HG03045 (cell line): ENCODE measurements at regions not wholly inside any gene's neighbourhood (a gene's known extent, or its start where the extent isn't known, plus 50 kb on each side); places are given as distances from the start of the nearest gene placed in this dataset.
"Not testable (repeated sequence)": the region's sequence is repeated elsewhere in the genome, so short reads cannot be mapped to it uniquely, and the experiment has no call there.

Source experiments
- ATAC-seq: cut with Tn5 transposase; IDR thresholded peaks from one replicate; pipeline ENCODE4 v1.9.1; 2021; ENCODE audit warnings: mild to moderate bottlenecking, moderate library complexity; ENCODE audit not compliant: unreplicated experiment

DNA sequence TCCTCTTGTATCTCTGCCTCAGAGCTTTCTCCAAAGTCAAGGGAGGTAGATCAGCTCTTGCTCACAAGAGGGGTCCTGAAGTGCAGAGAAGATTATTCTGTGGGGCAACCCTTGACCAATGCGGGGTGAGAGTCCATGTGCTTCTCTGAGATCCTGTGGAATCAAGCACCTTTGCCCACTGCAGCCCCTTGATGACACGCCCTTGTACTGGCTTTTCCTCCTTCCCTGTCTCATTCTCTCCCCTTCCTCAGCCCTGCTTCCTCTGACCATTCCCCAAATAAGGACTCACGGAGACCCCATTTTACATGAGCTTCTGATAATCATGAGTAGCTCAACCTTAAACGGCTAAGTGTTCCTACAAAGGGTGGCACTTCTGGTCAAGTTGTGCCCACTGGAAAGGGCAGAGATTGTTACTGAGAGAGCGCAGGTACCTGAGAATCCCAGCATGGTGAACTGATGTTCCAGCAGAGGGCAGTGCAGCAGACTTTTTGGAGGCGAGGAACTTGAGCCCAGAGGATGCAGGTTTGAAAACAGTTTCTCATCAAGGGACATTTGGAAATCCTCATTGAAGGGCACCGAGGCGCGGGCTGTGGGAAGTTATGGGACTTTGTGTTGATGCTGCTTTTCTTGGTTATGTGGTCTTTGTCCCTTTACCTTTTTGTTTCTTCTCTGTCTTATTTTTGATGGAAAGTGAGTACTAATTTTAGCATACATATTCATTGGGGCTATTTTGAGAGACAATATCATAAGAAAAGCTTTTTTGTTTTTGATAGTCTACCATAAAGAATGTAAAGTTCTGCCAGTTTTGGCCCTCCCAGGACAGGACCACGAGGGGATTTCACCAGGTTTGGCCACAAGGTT is 201.3 kb downstream of the RBM46 start:
- peak; percentile 63 for ATAC-seq

DNA sequence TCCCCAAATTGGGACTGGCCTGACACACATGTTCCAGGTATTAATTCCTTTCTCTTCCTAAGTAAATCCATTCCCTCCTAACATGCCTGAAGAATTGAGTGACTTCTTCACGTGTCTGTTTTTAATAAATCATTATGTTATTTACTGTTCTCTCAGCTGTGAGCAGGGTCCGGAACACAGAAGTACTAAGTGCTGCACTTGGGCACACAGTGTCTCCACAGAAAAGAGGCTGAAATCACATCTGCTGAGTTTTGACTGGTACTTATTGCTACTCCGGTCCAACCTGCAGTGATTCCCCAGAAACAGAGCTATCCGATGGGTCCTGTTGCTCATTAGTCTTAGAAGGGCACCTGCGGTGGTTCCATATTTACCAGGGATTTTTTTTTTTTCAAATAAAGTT is 202.6 kb downstream of the RBM46 start:
- no peak for ATAC-seq

GRCh38 chr4:154984148-154984547 is 203.1 kb downstream of the RBM46 start:
- peak; percentile 89 for ATAC-seq

GRCh38 chr4:154984616-154985015 is 203.5 kb downstream of the RBM46 start:
- no peak for ATAC-seq

DNA sequence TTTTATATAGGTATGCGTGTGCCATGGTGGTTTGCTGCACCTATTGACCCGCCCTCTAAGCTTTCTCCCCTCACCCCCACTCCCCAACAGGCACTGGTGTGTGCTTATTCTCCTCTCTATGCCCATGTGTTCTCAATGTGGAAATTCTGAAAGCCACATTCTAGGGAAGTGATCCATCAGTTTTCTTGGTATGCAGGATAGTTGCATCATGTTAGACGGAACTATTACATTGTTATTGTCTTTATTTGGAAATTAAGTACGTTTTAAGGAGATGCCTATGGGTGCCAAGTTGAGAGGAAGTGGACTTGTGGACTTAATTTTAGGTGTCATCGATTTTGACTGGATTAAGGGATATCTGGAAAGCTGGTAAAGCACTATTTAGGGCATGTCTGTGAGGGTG is 204.6 kb downstream of the RBM46 start:
- no peak for ATAC-seq

DNA sequence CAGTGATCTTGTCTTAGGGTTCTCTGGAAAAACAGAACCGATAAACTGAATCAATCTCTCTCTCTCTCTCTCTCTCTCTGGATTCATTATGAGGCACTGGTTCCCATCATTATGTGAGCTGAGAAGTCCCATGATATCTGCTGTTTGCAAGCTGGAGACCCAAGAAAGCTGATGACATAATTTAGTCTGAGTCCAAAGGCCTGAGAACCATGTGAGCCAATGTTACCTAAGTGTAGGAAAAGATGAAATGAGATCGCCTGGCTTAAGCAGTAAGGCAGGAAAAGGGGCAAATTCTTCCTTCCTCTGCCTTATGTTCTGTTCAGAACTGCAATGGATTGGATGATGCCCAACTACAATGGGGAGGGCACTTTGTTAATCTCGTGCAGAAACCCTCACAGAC is 207.4 kb downstream of the RBM46 start:
- no peak for ATAC-seq

- no peak for ATAC-seq
Measured at GRCh38 chr4:154989511-154989910, 208.4 kb downstream of the RBM46 start.

- ATAC-seq: not testable (repeated sequence)
Measured at GRCh38 chr4:154997866-154998265, 210.6 kb upstream of the NPY2R start.

DNA sequence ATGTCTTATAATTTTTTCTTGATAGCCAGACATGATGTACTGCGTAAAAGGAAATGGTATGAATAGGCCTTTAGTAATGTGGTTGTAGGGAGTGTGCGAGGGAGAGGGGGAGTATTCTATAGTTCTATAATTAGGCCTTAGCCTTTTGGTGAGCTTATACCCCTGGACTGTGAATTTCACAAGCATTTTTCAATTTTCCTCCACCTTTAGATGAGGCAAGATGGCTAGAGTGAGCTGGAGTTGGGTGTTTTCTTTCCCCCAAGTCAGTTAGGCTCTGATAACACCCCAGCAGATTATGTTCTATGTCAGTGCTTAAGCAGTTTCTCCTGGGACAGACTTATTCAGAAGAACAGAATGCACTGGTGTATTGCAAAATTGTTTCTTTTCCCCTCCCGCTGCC is 210.2 kb upstream of the NPY2R start:
- ATAC-seq: no peak

- ATAC-seq: no peak
Measured at GRCh38 chr4:154998773-154999172, 209.7 kb upstream of the NPY2R start.

DNA sequence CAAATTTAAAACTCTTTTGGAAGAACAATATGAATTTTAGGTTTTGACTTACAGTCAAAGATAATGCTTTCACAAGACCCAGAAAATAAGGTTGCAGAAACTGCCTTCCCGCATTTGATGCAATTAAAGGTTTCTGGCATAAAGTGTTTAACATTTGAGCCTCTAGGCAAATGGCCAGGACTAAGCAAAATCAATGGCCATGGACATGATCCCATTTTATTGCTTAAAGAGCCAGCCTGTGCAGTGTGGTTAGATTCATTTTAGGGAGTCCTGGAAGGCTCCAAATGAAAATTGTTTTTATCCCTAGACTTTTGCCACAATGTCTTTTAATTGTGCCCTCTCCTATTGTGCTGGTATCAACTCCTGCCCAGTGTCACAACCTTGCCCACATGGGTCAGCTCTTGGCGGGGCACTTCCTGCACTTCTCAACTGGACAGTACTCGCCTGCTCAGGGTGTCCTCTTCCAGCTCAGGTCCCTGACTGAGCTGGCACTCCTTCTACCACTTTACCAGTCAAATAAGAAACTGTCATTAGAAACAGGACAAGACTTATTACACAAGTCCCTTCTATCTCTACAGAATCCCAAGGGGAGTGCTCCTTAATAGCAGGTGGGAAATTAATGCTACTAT is 208.4 kb upstream of the NPY2R start:
- ATAC-seq: no peak

GRCh38 chr4:155001251-155001650 is 207.2 kb upstream of the NPY2R start:
- ATAC-seq: no peak

GRCh38 chr4:155005395-155006090 is 202.9 kb upstream of the NPY2R start:
- ATAC-seq: no peak

- no peak for ATAC-seq
Measured at GRCh38 chr4:155007660-155008176, 200.7 kb upstream of the NPY2R start.

DNA sequence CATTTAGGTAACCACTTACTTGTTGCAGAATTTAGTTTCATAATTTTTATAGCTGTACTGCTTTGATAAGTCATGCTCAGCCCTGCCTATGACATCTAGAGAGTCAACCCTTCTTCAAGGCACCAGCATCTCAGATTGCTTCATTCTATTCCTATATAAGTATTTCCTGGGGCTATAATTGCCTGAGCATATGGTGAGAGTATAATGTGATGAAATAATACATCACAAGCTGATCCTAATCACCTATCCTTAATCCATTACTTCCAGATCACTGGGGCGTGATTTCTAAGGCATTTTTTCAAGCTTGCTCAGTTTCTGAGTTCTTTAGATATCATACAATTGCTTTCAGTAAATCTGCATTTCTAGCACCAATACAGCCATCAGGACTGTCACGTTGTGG is 200.0 kb upstream of the NPY2R start:
- no peak for ATAC-seq

- no peak for ATAC-seq
Measured at GRCh38 chr4:155009288-155009687, 199.1 kb upstream of the NPY2R start.

DNA sequence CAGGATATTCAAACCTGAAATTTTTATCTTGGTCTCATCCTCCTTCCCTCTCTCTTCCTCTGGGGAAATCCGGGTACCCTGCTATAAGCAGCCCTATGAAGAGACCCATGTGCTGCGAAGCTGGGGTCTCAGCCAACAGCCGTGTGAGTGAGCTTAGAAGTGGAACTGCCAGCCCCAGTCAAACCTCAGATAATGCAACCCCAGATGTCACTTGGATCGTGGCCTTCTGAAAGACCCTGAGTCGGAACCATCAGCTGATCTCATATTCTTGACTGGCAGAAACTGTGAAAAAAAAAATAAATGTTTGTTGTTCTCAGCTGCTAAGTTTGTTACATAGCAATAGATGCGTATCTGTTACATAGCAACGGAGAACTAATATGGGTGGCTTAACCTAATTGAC is 198.1 kb upstream of the NPY2R start:
- ATAC-seq: no peak

DNA sequence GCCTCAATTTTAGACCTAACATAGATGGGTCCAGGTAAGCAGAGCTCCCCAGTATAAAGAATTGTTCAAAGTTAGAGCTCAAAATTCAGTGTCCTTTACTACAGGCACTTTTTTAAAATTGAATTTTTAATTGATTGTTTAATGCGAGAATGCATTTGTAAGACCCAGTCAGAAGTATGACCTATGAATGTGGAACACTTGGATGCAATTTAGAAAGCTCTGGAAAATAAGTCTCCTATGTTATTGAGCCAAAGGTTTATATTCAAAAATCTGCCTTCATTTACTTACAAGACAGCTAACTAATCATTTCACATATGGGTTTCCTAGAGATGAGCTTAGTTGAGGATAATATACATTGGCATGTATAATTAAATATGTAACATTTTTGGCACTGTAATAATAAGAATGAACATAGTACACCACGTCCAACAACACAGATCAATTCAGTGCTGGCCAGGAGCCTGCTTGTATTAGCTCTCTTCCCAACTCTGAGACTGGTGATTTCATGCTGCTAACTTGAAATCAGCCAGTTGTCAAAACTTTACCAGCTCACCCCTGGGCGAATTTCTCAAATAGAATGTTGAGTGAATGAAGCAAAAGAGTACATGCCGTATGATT is 197.2 kb upstream of the NPY2R start:
- ATAC-seq: no peak

DNA sequence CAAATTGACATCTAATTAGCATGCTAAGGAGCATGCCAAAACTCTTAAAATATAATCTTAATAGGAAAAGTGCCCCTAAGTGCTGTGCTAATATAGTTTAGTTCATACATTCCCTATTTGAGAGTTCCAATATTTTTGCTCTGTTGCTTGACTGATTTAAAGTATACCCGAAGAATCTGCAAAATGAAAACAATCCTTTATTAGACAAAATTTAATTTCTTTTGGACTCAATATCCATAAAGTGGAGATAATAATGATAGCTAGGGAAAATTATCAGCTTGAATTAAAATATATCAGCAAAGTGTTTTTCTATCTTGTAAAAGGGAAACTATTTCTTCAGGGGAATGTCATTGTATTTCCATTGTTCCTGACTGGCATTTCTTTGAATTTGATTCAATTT is 196.0 kb upstream of the NPY2R start:
- ATAC-seq: no peak

DNA sequence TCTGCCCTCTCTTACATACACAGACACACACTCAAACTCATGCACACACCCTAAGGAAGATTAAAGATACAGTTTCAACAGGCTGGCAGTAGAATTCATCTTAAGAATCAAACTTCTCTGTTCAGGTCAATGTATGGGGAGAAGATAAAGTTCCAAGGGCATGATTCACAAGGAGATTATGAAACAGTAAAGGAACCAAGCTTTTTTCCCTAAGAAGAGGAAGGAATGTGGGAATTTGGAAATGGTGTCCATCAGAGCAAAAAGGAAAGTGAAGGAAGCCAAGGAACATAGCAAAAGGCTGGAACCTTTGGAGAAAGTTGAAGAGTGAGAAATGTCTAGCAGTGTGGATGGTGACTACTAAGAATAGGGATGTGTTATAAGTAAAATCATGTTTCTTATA is 191.0 kb upstream of the NPY2R start:
- ATAC-seq: no peak

DNA sequence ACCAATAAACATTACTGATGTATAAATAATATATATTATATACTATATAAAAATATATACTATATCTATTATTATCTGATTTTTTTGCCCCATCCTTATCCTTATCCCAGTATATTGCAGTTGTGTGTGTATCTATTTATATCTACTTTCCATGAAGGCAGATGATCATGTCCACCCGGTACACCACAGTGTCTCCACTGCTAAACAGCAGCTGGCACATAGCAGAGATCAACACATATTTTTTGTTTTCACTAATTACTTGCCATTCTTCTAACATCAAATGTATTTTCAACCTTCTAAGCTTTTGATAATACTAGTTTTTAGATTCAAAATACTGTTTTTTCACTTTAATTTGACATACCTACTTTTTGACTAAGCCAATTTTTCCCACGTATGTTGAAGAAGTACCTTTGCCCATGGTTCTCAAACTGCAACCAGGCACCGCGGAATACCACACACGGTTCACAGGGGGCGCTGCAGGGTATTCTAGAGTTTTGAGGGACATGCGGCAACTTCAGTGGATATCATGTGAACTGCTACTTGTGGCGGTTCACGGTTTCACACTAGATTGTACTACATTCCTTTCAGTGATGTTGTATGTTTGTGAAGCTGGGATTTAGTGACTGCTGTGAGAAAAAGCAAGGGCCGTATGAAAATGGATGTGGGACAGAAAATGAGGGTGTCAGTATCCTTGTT is 182.5 kb upstream of the NPY2R start:
- ATAC-seq: no peak
